ENCODE measurements at regions not wholly inside any gene's neighbourhood (a gene's known extent, or its start where the extent isn't known, plus 50 kb on each side); places are given as distances from the start of the nearest gene placed in this dataset.

DNA sequence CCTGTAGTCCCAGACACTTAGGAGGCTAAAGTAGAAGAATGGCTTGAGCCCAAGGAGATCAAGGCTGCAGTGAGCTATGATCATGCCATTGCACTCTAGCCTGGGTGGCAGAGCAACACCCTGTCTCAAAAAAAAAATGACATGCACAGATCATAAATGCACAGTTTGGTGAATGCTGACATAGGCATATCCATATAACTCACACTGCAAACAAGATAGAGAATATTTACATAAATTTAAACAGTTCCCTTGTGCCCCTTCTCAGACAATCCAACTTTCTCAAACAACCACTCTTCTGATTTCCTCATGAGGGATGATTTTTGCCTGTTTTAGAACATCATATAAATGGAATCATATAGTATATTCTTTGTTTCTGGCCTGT, 88.7 kb upstream of the CAST start:
- no peak for TF ChIP-seq POLR2A (IDR thresholded peaks at IDR 0.05)
- TF ChIP-seq, protein P1, sequence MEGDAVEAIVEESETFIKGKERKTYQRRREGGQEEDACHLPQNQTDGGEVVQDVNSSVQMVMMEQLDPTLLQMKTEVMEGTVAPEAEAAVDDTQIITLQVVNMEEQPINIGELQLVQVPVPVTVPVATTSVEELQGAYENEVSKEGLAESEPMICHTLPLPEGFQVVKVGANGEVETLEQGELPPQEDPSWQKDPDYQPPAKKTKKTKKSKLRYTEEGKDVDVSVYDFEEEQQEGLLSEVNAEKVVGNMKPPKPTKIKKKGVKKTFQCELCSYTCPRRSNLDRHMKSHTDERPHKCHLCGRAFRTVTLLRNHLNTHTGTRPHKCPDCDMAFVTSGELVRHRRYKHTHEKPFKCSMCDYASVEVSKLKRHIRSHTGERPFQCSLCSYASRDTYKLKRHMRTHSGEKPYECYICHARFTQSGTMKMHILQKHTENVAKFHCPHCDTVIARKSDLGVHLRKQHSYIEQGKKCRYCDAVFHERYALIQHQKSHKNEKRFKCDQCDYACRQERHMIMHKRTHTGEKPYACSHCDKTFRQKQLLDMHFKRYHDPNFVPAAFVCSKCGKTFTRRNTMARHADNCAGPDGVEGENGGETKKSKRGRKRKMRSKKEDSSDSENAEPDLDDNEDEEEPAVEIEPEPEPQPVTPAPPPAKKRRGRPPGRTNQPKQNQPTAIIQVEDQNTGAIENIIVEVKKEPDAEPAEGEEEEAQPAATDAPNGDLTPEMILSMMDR (IDR thresholded peaks at IDR 0.05 in 8 of 11, conservative IDR thresholded peaks at IDR 0.05 in 3 of 11), result no peak
